Smooth muscle cell (in vitro differentiated cells): ENCODE measurements at regions not wholly inside any gene's neighbourhood (a gene's known extent, or its start where the extent isn't known, plus 50 kb on each side); places are given as distances from the start of the nearest gene placed in this dataset.
A peak's percentile ranks its signal among the peaks of the same experiment; 100 is the strongest.
"Not testable (repeated sequence)": the region's sequence is repeated elsewhere in the genome, so short reads cannot be mapped to it uniquely, and the experiment has no call there.

Source experiments
- DNase-seq: peaks from one replicate; lab custom pipeline; 2025; ENCODE audit not compliant: unreplicated experiment; lab: John Stamatoyannopoulos, UW
- H2AFZ ChIP-seq: fragments of 200-600 bp; sonication (generic); 2 replicates; pipeline ENCODE4 v1.6.0; 2016; ENCODE audit warnings: antibody characterized with exemption, low read depth, mild to moderate bottlenecking
- H3F3A ChIP-seq: fragments of 200-600 bp; sonication (generic); 2 replicates; pipeline ENCODE4 v1.6.0; 2017; ENCODE audit warnings: antibody characterized with exemption, low read depth
- H3K27ac ChIP-seq: fragments of 200-600 bp; sonication (generic); 2 replicates; pipeline ENCODE4 v1.5.1; 2016; ENCODE audit warnings: low read depth, mild to moderate bottlenecking
- H3K27me3 ChIP-seq: fragments of 200-600 bp; sonication (generic); 2 replicates; pipeline ENCODE4 v1.6.1; 2016; ENCODE audit warnings: low read depth, mild to moderate bottlenecking
- H3K36me3 ChIP-seq: fragments of 200-600 bp; sonication (generic); 2 replicates; pipeline ENCODE4 v1.5.1; 2016; ENCODE audit warnings: low read depth
- H3K4me1 ChIP-seq: fragments of 200-600 bp; sonication (generic); 2 replicates; pipeline ENCODE4 v1.5.1; 2016; ENCODE audit warnings: low read depth
- H3K4me2 ChIP-seq: fragments of 200-600 bp; sonication (generic); 2 replicates; pipeline ENCODE4 v1.6.0; 2016; ENCODE audit warnings: mild to moderate bottlenecking
- H3K4me3 ChIP-seq: fragments of 200-600 bp; sonication (generic); 2 replicates; pipeline ENCODE4 v1.5.1; 2016; ENCODE audit warnings: mild to moderate bottlenecking
- H3K79me2 ChIP-seq: fragments of 200-600 bp; sonication (generic); 2 replicates; pipeline ENCODE4 v1.6.0; 2016; ENCODE audit warnings: low read depth, mild to moderate bottlenecking
- H3K9ac ChIP-seq: fragments of 200-600 bp; sonication (generic); 2 replicates; pipeline ENCODE4 v1.6.0; 2016; ENCODE audit warnings: low read depth
- H3K9me3 ChIP-seq: fragments of 200-600 bp; sonication (generic); replicated peaks from 2 replicates; pipeline ENCODE4 v1.5.1; 2016; ENCODE audit warnings: low read depth
- H4K20me1 ChIP-seq: fragments of 200-600 bp; sonication (generic); 2 replicates; pipeline ENCODE4 v1.6.0; 2016; ENCODE audit warnings: low read depth
- CTCF ChIP-seq: fragments of 200-600 bp; sonication (generic); IDR thresholded peaks from 2 replicates; pipeline ENCODE4 v1.5.1; 2017; ENCODE audit warnings: borderline replicate concordance, mild to moderate bottlenecking, antibody characterized with exemption; ENCODE audit not compliant: insufficient read depth, poor library complexity, severe bottlenecking
- WGBS: methylation state at CpG from one replicate; pipeline ENCODE4 v1.1.7; 2016; ENCODE audit warnings: low lambda C conversion rate; 5-methylcytosine and 5-hydroxymethylcytosine counted together

DNA sequence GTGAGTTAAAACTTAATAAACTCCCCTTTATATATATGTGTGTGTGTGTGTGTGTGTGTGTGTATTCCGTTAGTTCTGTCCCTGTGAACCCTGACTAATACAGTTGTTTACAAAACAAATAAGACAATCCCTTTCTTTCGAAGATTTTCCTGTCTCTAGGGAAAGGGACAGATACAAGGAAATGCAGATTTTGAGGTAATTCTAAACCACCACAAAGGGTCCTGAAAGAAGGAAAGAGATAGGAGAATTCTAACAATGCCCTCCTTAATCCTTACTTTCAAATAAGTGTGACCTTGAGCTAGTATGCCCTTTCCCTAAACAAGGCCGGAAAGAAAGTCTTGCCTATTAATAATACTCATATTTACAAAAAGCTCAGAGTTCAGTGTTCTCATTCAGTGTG is 164.8 kb upstream of the COL11A1 start:
- Histone ChIP-seq H3K27ac (no peak overlapping the region), H3K9ac (no peak overlapping the region)
- DNase-seq = no peak

DNA sequence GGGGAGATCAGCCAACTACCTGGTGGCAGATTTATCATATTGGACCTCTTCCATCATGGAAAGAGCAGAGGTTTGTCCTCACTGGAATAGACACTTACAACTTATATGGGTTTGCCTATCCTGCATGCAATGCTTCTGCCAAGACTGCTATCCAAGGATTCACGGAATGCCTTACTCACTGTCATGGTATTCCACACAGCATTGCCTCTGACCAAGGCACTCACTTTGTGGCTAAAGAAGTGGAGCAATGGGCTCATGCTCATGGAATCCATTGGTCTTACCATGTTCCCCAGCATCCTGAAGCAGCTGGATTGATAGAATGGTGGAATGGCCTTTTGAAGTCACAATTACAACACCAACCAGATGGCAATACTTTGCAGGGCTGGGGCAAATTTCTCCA is 163.1 kb upstream of the COL11A1 start:
- H3K27me3 ChIP-seq, H3F3A ChIP-seq, H3K4me2 ChIP-seq, H3K4me3 ChIP-seq, H2AFZ ChIP-seq, H4K20me1 ChIP-seq, H3K9ac ChIP-seq, H3K36me3 ChIP-seq, H3K27ac ChIP-seq, H3K79me2 ChIP-seq, H3K4me1 ChIP-seq, DNase-seq, H3K9me3 ChIP-seq: not testable (repeated sequence)
- WGBS = 78% methylated on average over 1 of the region's 1 CpG

More for the DNA sequence above, 164.8 kb upstream of the COL11A1 start:
- no peak overlapping the region for H3K4me2 ChIP-seq
- H3K36me3 ChIP-seq = no peaks in the 10 kb centered on the region
- TF ChIP-seq CTCF = no peak
- H3K4me1 ChIP-seq = no peaks in the 10 kb centered on the region
- 80% methylated on average over 3 of the region's 3 CpGs for WGBS
- H3K9me3 ChIP-seq = no peaks in the 10 kb centered on the region
- no peaks in the 10 kb centered on the region for H4K20me1 ChIP-seq
- no peaks in the 10 kb centered on the region for H3K79me2 ChIP-seq
- H3K4me3 ChIP-seq = no peak overlapping the region
- no peaks in the 10 kb centered on the region for H3F3A ChIP-seq
- H2AFZ ChIP-seq = no peak overlapping the region
- no peaks in the 10 kb centered on the region for H3K27me3 ChIP-seq

DNA sequence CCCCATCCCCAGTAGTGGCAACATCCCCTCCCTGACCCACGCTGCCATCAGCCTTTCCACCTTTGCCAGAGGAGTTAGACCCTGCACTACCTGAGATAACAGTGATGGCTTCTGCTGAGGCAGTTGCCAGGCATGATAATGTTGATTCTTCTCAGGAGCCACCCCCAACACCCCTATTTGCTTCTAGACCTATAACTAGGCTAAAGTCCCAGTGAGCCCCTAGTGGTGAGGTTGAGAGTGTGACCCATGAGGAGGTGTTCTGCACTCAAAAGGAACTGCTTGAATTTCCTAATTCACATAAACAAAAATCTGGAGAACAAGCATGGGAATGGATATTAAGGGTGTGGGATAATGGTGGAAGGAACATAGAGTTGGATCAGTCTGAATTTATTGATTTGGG is 159.6 kb upstream of the COL11A1 start:
- peaks cover 4% of the 10 kb centered on the region for H3F3A ChIP-seq
- H3K9ac ChIP-seq = no peak overlapping the region
- H3K36me3 ChIP-seq = no peaks in the 10 kb centered on the region
- H4K20me1 ChIP-seq = no peaks in the 10 kb centered on the region
- no peaks in the 10 kb centered on the region for H3K79me2 ChIP-seq
- H3K27me3 ChIP-seq = no peaks in the 10 kb centered on the region
- peaks cover 17% of the 10 kb centered on the region for H3K4me1 ChIP-seq
- no peak overlapping the region for H3K27ac ChIP-seq
- DNase-seq = no peak
- WGBS = 100% methylated on average over 1 of the region's 1 CpG
- no peak overlapping the region for H2AFZ ChIP-seq
- TF ChIP-seq CTCF = no peak
- no peaks in the 10 kb centered on the region for H3K9me3 ChIP-seq
- H3K4me2 ChIP-seq = no peak overlapping the region
- H3K4me3 ChIP-seq = no peak overlapping the region

DNA sequence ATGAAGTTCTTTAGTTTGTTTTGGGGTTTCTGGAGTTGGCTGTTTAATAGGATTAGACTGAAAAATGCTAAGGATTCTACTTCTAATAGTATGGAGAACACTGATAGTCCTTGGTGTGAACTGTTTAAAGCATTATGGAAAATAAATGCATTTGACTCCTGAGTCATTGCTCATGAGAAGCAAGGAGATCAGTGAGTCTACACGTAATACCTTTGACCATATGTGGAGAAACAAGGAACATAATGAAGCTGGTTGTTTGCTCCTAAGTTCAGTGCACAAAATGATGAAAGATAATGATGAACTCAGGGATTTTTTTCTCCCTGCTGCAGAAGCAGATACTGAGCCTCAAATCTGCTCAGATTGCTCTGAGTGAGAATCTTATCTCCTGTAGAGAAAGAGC is 158.9 kb upstream of the COL11A1 start:
- H4K20me1 ChIP-seq = no peaks in the 10 kb centered on the region
- H3K36me3 ChIP-seq = no peaks in the 10 kb centered on the region
- no peak overlapping the region for H3K9ac ChIP-seq
- H3K27ac ChIP-seq = peak overlapping the region; percentile 76
- no peaks in the 10 kb centered on the region for H3K27me3 ChIP-seq
- peaks cover 17% of the 10 kb centered on the region for H3K4me1 ChIP-seq
- H2AFZ ChIP-seq = no peak overlapping the region
- no peaks in the 10 kb centered on the region for H3K9me3 ChIP-seq
- DNase-seq = no peak
- peak overlapping the region; percentile 0 for H3K4me2 ChIP-seq
- H3K79me2 ChIP-seq = no peaks in the 10 kb centered on the region
- H3K4me3 ChIP-seq = no peak overlapping the region
- 45% methylated on average over 1 of the region's 1 CpG for WGBS
- no peak for TF ChIP-seq CTCF
- H3F3A ChIP-seq = peaks cover 4% of the 10 kb centered on the region
